ENCODE measurements at regions not wholly inside any gene's neighbourhood (a gene's known extent, or its start where the extent isn't known, plus 50 kb on each side); places are given as distances from the start of the nearest gene placed in this dataset.

DNA sequence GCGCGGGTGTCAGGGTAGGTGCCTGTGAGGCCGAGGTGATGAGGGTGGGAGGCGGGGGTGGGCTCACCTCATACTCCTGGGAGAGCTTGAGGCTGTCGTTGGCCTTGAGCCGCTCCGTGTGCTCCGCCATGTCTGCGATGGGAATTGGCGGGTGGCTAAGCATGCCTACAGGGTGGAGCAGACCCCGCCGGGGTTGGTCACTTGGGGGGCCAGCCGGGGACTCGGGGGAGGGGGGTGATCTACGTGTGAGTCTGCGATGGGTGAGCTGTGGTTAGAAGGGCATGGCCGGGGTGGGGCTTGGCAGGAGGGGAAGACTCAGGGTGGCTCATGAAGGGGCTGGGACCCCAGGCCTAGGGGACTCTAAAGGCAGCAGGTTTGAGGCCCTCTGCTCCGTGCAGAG, 125.2 kb downstream of the PTPRS start:
- Histone ChIP-seq H3K4me3 (ENCODE audit: low read length) (no peak overlapping the region), H4K20me1 (ENCODE audit: insufficient read depth) (no peaks in the 10 kb centered on the region), H3K9me3 (ENCODE audit: low read length) (no peaks in the 10 kb centered on the region), H3K27ac (ENCODE audit: low read length) (no peak overlapping the region), H3K79me2 (replicated peaks; ENCODE audit: insufficient read depth, low read length) (no peaks in the 10 kb centered on the region), H2AFZ (ENCODE audit: low read depth, low read length) (no peak overlapping the region), H3F3A (ENCODE audit: insufficient read depth, low read length, poor library complexity, severe bottlenecking) (no peaks in the 10 kb centered on the region), H3K4me2 (ENCODE audit: low read length) (no peak overlapping the region), H3K9me2 (ENCODE audit: insufficient read depth, low read length) (no peaks in the 10 kb centered on the region), H3K36me3 (ENCODE audit: insufficient read depth, low read length) (peaks cover 78% of the 10 kb centered on the region), H3K9ac (ENCODE audit: low read length) (no peak overlapping the region), H3K27me3 (ENCODE audit: insufficient read depth, low read depth, low read length) (no peaks in the 10 kb centered on the region)
- TF ChIP-seq TAF1 (IDR thresholded peaks at IDR 0.05; ENCODE audit: low read depth) (no peak), RAD21 (conservative IDR thresholded peaks at IDR 0.05) (no peak), MXI1 (conservative IDR thresholded peaks at IDR 0.05; ENCODE audit: poor library complexity, severe bottlenecking) (no peak), EZH2 (IDR thresholded peaks at IDR 0.05; ENCODE audit: borderline replicate concordance, insufficient read depth, low read length, poor library complexity, severe bottlenecking) (no peak), SMC3 (conservative IDR thresholded peaks at IDR 0.05; ENCODE audit: poor library complexity) (no peak), REST (IDR thresholded peaks at IDR 0.05; ENCODE audit: borderline replicate concordance) (no peak), POLR2AphosphoS5 (IDR thresholded peaks at IDR 0.05) (no peak)
- TF ChIP-seq, protein P1, sequence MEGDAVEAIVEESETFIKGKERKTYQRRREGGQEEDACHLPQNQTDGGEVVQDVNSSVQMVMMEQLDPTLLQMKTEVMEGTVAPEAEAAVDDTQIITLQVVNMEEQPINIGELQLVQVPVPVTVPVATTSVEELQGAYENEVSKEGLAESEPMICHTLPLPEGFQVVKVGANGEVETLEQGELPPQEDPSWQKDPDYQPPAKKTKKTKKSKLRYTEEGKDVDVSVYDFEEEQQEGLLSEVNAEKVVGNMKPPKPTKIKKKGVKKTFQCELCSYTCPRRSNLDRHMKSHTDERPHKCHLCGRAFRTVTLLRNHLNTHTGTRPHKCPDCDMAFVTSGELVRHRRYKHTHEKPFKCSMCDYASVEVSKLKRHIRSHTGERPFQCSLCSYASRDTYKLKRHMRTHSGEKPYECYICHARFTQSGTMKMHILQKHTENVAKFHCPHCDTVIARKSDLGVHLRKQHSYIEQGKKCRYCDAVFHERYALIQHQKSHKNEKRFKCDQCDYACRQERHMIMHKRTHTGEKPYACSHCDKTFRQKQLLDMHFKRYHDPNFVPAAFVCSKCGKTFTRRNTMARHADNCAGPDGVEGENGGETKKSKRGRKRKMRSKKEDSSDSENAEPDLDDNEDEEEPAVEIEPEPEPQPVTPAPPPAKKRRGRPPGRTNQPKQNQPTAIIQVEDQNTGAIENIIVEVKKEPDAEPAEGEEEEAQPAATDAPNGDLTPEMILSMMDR (IDR thresholded peaks at IDR 0.05; ENCODE audit: poor library complexity, severe bottlenecking) = no peak

GRCh38 chr19:5214902-5215301, 125.7 kb downstream of the PTPRS start:
- no peaks in the 10 kb centered on the region for H3K27me3 ChIP-seq (ENCODE audit: insufficient read depth, low read depth, low read length)
- TF ChIP-seq RAD21 (conservative IDR thresholded peaks at IDR 0.05) (no peak), TAF1 (IDR thresholded peaks at IDR 0.05; ENCODE audit: low read depth) (no peak), SMC3 (conservative IDR thresholded peaks at IDR 0.05; ENCODE audit: poor library complexity) (no peak), REST (IDR thresholded peaks at IDR 0.05; ENCODE audit: borderline replicate concordance) (no peak), EZH2 (IDR thresholded peaks at IDR 0.05; ENCODE audit: borderline replicate concordance, insufficient read depth, low read length, poor library complexity, severe bottlenecking) (no peak), POLR2AphosphoS5 (IDR thresholded peaks at IDR 0.05) (no peak), MXI1 (conservative IDR thresholded peaks at IDR 0.05; ENCODE audit: poor library complexity, severe bottlenecking) (no peak), EP300 (conservative IDR thresholded peaks at IDR 0.05; ENCODE audit: poor library complexity, severe bottlenecking) (no peak)
- TF ChIP-seq, protein P1 (IDR thresholded peaks at IDR 0.05; ENCODE audit: poor library complexity, severe bottlenecking) = no peak
- no peak overlapping the region for H3K27ac ChIP-seq (ENCODE audit: low read length)
- H2AFZ ChIP-seq (ENCODE audit: low read depth, low read length) = no peak overlapping the region
- H3K4me2 ChIP-seq (ENCODE audit: low read length) = no peak overlapping the region
- H3K9ac ChIP-seq (ENCODE audit: low read length) = no peak overlapping the region
- no peaks in the 10 kb centered on the region for H3K9me2 ChIP-seq (ENCODE audit: insufficient read depth, low read length)
- no peaks in the 10 kb centered on the region for H3K9me3 ChIP-seq (ENCODE audit: low read length)
- no peaks in the 10 kb centered on the region for H3K79me2 ChIP-seq (replicated peaks; ENCODE audit: insufficient read depth, low read length)
- H3F3A ChIP-seq (ENCODE audit: insufficient read depth, low read length, poor library complexity, severe bottlenecking) = no peaks in the 10 kb centered on the region
- no peaks in the 10 kb centered on the region for H4K20me1 ChIP-seq (ENCODE audit: insufficient read depth)
- peaks cover 76% of the 10 kb centered on the region for H3K36me3 ChIP-seq (ENCODE audit: insufficient read depth, low read length)
- no peak overlapping the region for H3K4me3 ChIP-seq (ENCODE audit: low read length)
